ENCODE measurements at regions not wholly inside any gene's neighbourhood (a gene's known extent, or its start where the extent isn't known, plus 50 kb on each side); places are given as distances from the start of the nearest gene placed in this dataset.

GRCh38 chr5:9832921-9833320 is 202.8 kb upstream of the TAS2R1 start:
- Histone ChIP-seq H3K79me2 (ENCODE audit: insufficient read depth, low read length) (no peaks in the 10 kb centered on the region), H3K4me2 (ENCODE audit: low read depth, low read length) (no peak overlapping the region), H3K27me3 (ENCODE audit: control insufficient read depth in 1 of 2, insufficient read depth in 2 of 2, low read length in 2 of 2) (no peaks in the 10 kb centered on the region; a peak in 1 of 5 replicates), H3K9ac (ENCODE audit: insufficient read depth, low read depth, low read length) (no peak overlapping the region), H3K27ac (ENCODE audit: extremely low read length, insufficient read depth, low read length) (no peak overlapping the region), H3K4me3 (replicated peaks in 1 of 3; ENCODE audit: insufficient read depth in 1 of 3, low read depth in 2 of 3, low read length in 3 of 3) (no peak overlapping the region), H4K20me1 (ENCODE audit: insufficient read depth, low read length) (no peaks in the 10 kb centered on the region), H3K36me3 (replicated peaks in 1 of 2; ENCODE audit: control insufficient read depth in 1 of 2, insufficient read depth in 2 of 2, low read length in 2 of 2) (no peaks in the 10 kb centered on the region), H3K4me1 (ENCODE audit: insufficient read depth, low read length) (no peaks in the 10 kb centered on the region), H3K9me3 (ENCODE audit: low read length) (no peaks in the 10 kb centered on the region), H2AFZ (ENCODE audit: low read length) (no peak overlapping the region)
- WGBS (ENCODE audit: low lambda C conversion rate) = 0% methylated on average over 5 of the region's 5 CpGs
- FAIRE-seq = no peak
- POLR2A ChIA-PET = no interaction called here
- BruUV-seq (replicated peaks) = no TSS peak
- CTCF ChIA-PET (ENCODE audit: low intra/inter-chr PET ratio, low total read pairs) = no interaction called here
- DNase-seq (ENCODE audit: low spot score) = no peak
- intact Hi-C loops (cut with micrococcal nuclease; ENCODE audit: unreplicated experiment) (no loop called here), in situ Hi-C loops (cut with HindIII; ENCODE audit: extremely low pct_ligation_motif_present, low pct_unique_long_range_greater_than_20kb) (no loop called here)
- no peak for ATAC-seq
- TF ChIP-seq ZNF879 (CRISPR knock-in tag; IDR thresholded peaks at IDR 0.05) (no peak), EP300 (IDR thresholded peaks at IDR 0.05; ENCODE audit: low read depth in 2 of 2, low read length in 2 of 2) (no peak), EP300 (CRISPR knock-in tag; IDR thresholded peaks at IDR 0.05; ENCODE audit: borderline replicate concordance) (no peak), ZNF589 (CRISPR knock-in tag; conservative IDR thresholded peaks at IDR 0.05) (no peak), ZNF24 (IDR thresholded peaks at IDR 0.05) (no peak), ZNF143 (CRISPR knock-in tag; IDR thresholded peaks at IDR 0.05) (no peak), ATF4 (CRISPR knock-in tag; IDR thresholded peaks at IDR 0.05) (no peak), CCDC6 (CRISPR knock-in tag; IDR thresholded peaks at IDR 0.05) (no peak), ZFP91 (CRISPR knock-in tag; IDR thresholded peaks at IDR 0.05; ENCODE audit: borderline replicate concordance) (no peak), ZBTB42 (CRISPR knock-in tag; IDR thresholded peaks at IDR 0.05) (no peak), ZNF775 (CRISPR knock-in tag; IDR thresholded peaks at IDR 0.05; ENCODE audit: borderline replicate concordance) (no peak), KMT2A (CRISPR knock-in tag; IDR thresholded peaks at IDR 0.05) (no peak)
- TF ChIP-seq, protein P1, sequence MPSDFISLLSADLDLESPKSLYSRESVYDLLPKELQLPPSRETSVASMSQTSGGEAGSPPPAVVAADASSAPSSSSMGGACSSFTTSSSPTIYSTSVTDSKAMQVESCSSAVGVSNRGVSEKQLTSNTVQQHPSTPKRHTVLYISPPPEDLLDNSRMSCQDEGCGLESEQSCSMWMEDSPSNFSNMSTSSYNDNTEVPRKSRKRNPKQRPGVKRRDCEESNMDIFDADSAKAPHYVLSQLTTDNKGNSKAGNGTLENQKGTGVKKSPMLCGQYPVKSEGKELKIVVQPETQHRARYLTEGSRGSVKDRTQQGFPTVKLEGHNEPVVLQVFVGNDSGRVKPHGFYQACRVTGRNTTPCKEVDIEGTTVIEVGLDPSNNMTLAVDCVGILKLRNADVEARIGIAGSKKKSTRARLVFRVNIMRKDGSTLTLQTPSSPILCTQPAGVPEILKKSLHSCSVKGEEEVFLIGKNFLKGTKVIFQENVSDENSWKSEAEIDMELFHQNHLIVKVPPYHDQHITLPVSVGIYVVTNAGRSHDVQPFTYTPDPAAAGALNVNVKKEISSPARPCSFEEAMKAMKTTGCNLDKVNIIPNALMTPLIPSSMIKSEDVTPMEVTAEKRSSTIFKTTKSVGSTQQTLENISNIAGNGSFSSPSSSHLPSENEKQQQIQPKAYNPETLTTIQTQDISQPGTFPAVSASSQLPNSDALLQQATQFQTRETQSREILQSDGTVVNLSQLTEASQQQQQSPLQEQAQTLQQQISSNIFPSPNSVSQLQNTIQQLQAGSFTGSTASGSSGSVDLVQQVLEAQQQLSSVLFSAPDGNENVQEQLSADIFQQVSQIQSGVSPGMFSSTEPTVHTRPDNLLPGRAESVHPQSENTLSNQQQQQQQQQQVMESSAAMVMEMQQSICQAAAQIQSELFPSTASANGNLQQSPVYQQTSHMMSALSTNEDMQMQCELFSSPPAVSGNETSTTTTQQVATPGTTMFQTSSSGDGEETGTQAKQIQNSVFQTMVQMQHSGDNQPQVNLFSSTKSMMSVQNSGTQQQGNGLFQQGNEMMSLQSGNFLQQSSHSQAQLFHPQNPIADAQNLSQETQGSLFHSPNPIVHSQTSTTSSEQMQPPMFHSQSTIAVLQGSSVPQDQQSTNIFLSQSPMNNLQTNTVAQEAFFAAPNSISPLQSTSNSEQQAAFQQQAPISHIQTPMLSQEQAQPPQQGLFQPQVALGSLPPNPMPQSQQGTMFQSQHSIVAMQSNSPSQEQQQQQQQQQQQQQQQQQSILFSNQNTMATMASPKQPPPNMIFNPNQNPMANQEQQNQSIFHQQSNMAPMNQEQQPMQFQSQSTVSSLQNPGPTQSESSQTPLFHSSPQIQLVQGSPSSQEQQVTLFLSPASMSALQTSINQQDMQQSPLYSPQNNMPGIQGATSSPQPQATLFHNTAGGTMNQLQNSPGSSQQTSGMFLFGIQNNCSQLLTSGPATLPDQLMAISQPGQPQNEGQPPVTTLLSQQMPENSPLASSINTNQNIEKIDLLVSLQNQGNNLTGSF (CRISPR knock-in tag; IDR thresholded peaks at IDR 0.05) = no peak
